Sigmoid colon (tissue), 6 donors: ENCODE measurements at regions not wholly inside any gene's neighbourhood (a gene's known extent, or its start where the extent isn't known, plus 50 kb on each side); places are given as distances from the start of the nearest gene placed in this dataset.
"Not testable (repeated sequence)": the region's sequence is repeated elsewhere in the genome, so short reads cannot be mapped to it uniquely, and the experiment has no call there.

Source experiments
- DNase-seq: peaks from one replicate; pipeline ENCODE4 v3.0.0-alpha.2; 2019
- H3K27ac ChIP-seq, 4 donors: fragments of 200-600 bp; sonication (generic); one replicate each; pipeline ENCODE4 v1.5.1; 2016 to 2019; ENCODE audit warnings: mild to moderate bottlenecking in 1 of 4
- H3K27me3 ChIP-seq, 3 donors: fragments of 200-600 bp; sonication (generic); one replicate each; pipeline ENCODE4 v1.5.1; 2019; ENCODE audit warnings: mild to moderate bottlenecking in 1 of 3
- H3K36me3 ChIP-seq, 4 donors: fragments of 200-600 bp; sonication (generic); one replicate each; pipeline ENCODE4 v1.5.1; 2016 to 2019
- H3K4me1 ChIP-seq, 4 donors: fragments of 200-600 bp; sonication (generic); one replicate each; pipeline ENCODE4 v1.5.1; 2017 to 2019
- H3K4me3 ChIP-seq, 4 donors: fragments of 200-600 bp; sonication (generic); one replicate each; pipeline ENCODE4 v1.5.1; 2017 to 2019; ENCODE audit warnings: mild to moderate bottlenecking in 2 of 4, moderate library complexity in 1 of 4
- H3K9me3 ChIP-seq, 4 donors: fragments of 200-600 bp in 3 of 4; sonication (generic) in 3 of 4; one replicate each; pipeline versions ENCODE4 v1.5.1 to v1.6.1; 2013 to 2019
- CTCF ChIP-seq, 4 experiments: fragments of 450-650 bp in 3 of 4; fragments of 200-600 bp in 1 of 4; IDR thresholded peaks; one replicate each; pipeline ENCODE4 v1.5.1; 2016 to 2019; ENCODE audit warnings: antibody characterized with exemption in 4 of 4, mild to moderate bottlenecking in 3 of 4, moderate library complexity in 2 of 4
- EP300 ChIP-seq, 4 donors: sonication (generic); formaldehyde crosslinking; IDR thresholded peaks; one replicate each; pipeline ENCODE4 v1.6.1; 2017; ENCODE audit warnings: antibody characterized with exemption in 4 of 4
- POLR2A ChIP-seq, 2 donors: fragments of 450-650 bp; IDR thresholded peaks; one replicate each; pipeline ENCODE4 v1.6.1; 2016; ENCODE audit warnings: antibody characterized with exemption in 2 of 2, mild to moderate bottlenecking in 2 of 2, moderate library complexity in 2 of 2
- POLR2AphosphoS5 ChIP-seq, 4 donors: sonication (generic); formaldehyde crosslinking; IDR thresholded peaks; one replicate each; pipeline ENCODE4 v1.6.1; 2017; ENCODE audit warnings: antibody characterized with exemption in 4 of 4
- WGBS, 2 donors: extraction: QIAGEN DNeasy Blood & Tissue Kit; methylation state at CpG; one replicate each; pipeline ENCODE4 v1.1.7; 2013; 5-methylcytosine and 5-hydroxymethylcytosine counted together
- intact Hi-C: fragments of 100-400 bp; cut with DNase I; formaldehyde crosslinking; loops from one replicate; pipeline ENCODE4 v1.15.1; 2023
- donor health status: healthy with polysubstance abuse.
- donor health status: healthy.

GRCh38 chr12:25801734-25802133, 156.7 kb upstream of the RASSF8 start:
- DNase-seq = no peak
- Histone ChIP-seq H3K27ac (no peak overlapping the region), H3K4me1 (peaks cover 0 to 8% (median 0%) of the 10 kb centered on the region in 4 donors), H3K36me3 (no peaks in the 10 kb centered on the region), H3K4me3 (no peak overlapping the region), H3K27me3 (no peaks in the 10 kb centered on the region), H3K9me3 (no peaks in the 10 kb centered on the region)
- TF ChIP-seq EP300 (IDR thresholded peaks at IDR 0.05) = no peak
- no peak for TF ChIP-seq POLR2A (IDR thresholded peaks at IDR 0.05)
- TF ChIP-seq CTCF (IDR thresholded peaks at IDR 0.05) = no peak
- no peak for TF ChIP-seq POLR2AphosphoS5 (IDR thresholded peaks at IDR 0.05)
- WGBS, 2 donors = 21 to 72% methylated on average over 1 of the region's 1 CpG
- intact Hi-C loops = no loop called here

GRCh38 chr12:25802143-25802542, 156.3 kb upstream of the RASSF8 start:
- Histone ChIP-seq H3K4me1 (peaks cover 0 to 8% (median 0%) of the 10 kb centered on the region in 4 donors), H3K4me3 (no peak overlapping the region), H3K9me3 (no peaks in the 10 kb centered on the region), H3K27me3 (no peaks in the 10 kb centered on the region), H3K36me3 (no peaks in the 10 kb centered on the region), H3K27ac (no peak overlapping the region)
- intact Hi-C loops = no loop called here
- no peak for DNase-seq
- TF ChIP-seq POLR2A (IDR thresholded peaks at IDR 0.05) (no peak), EP300 (IDR thresholded peaks at IDR 0.05) (no peak), CTCF (IDR thresholded peaks at IDR 0.05) (no peak), POLR2AphosphoS5 (IDR thresholded peaks at IDR 0.05) (no peak)

- H3K4me3 ChIP-seq, H3K9me3 ChIP-seq, H3K27me3 ChIP-seq, H3K36me3 ChIP-seq, H3K4me1 ChIP-seq, DNase-seq, intact Hi-C loops, H3K27ac ChIP-seq: not testable (repeated sequence)
- WGBS, 2 donors = 95 to 97% methylated on average over 13 of the region's 13 CpGs
These were observed 155.3 kb upstream of the RASSF8 start for GRCh38 chr12:25803029-25803664.

GRCh38 chr12:25804286-25804685, 154.2 kb upstream of the RASSF8 start:
- not testable (repeated sequence) for H3K27ac ChIP-seq, H3K9me3 ChIP-seq

GRCh38 chr12:25806271-25806670, 152.2 kb upstream of the RASSF8 start:
- Histone ChIP-seq H3K4me3 (no peak overlapping the region), H3K4me1 (peaks cover 0 to 8% (median 0%) of the 10 kb centered on the region in 4 donors), H3K9me3 (no peaks in the 10 kb centered on the region), H3K36me3 (no peaks in the 10 kb centered on the region), H3K27me3 (no peaks in the 10 kb centered on the region), H3K27ac (no peak overlapping the region)
- DNase-seq = no peak
- intact Hi-C loops = no loop called here
- WGBS, 2 donors = 29 to 73% methylated on average over 1 of the region's 1 CpG
- TF ChIP-seq POLR2AphosphoS5 (IDR thresholded peaks at IDR 0.05) = no peak
- no peak for TF ChIP-seq CTCF (IDR thresholded peaks at IDR 0.05)
- TF ChIP-seq POLR2A (IDR thresholded peaks at IDR 0.05) = no peak
- TF ChIP-seq EP300 (IDR thresholded peaks at IDR 0.05) = no peak

More at GRCh38 chr12:25804286-25804685, 154.2 kb upstream of the RASSF8 start:
- DNase-seq, intact Hi-C loops, H3K4me1 ChIP-seq, H3K27me3 ChIP-seq, H3K36me3 ChIP-seq, H3K4me3 ChIP-seq: not testable (repeated sequence)
- 70 to 73% methylated on average over 4 of the region's 4 CpGs for WGBS, 2 donors

GRCh38 chr12:25808604-25809003, 149.9 kb upstream of the RASSF8 start:
- H3K4me1 ChIP-seq = no peaks in the 10 kb centered on the region
- no peak overlapping the region for H3K27ac ChIP-seq
- DNase-seq = no peak
- TF ChIP-seq POLR2A (IDR thresholded peaks at IDR 0.05) = no peak
- no peak for TF ChIP-seq POLR2AphosphoS5 (IDR thresholded peaks at IDR 0.05)
- no peaks in the 10 kb centered on the region for H3K27me3 ChIP-seq
- H3K9me3 ChIP-seq = no peaks in the 10 kb centered on the region
- H3K36me3 ChIP-seq = no peaks in the 10 kb centered on the region
- intact Hi-C loops = no loop called here
- H3K4me3 ChIP-seq = no peak overlapping the region
